Activated CD4-positive, alpha-beta T cell treated with anti-CD3 and anti-CD28 coated beads, Interleukin-2, amount 10 ng/mL, durations not matched to agents 7 days and 5 days (primary cell): ENCODE measurements at regions not wholly inside any gene's neighbourhood (a gene's known extent, or its start where the extent isn't known, plus 50 kb on each side); places are given as distances from the start of the nearest gene placed in this dataset.
"Not testable (repeated sequence)": the region's sequence is repeated elsewhere in the genome, so short reads cannot be mapped to it uniquely, and the experiment has no call there.

Experiments used
- CTCF ChIA-PET: fragments of 350-600 bp; sonication (Branson Sonifier 250); formaldehyde crosslinking; loops from one replicate; lab custom pipeline; 2021; ENCODE audit warnings: antibody characterized with exemption; lab: Charles Lee
- POLR2A ChIA-PET: fragments of 350-600 bp; sonication (Branson Sonifier 250); formaldehyde crosslinking; loops from one replicate; lab custom pipeline; 2021; ENCODE audit warnings: antibody characterized with exemption; lab: Charles Lee
- DNase-seq: peaks from one replicate; pipeline ENCODE4 v3.0.0-alpha.2; 2020
- H3K27ac Mint-ChIP-seq: one replicate; pipeline ENCODE4 v1.8.0; 2021; ENCODE audit warnings: mild to moderate bottlenecking, moderate library complexity, mixed read lengths
- H3K27me3 Mint-ChIP-seq: one replicate; pipeline ENCODE4 v1.8.0; 2021; ENCODE audit warnings: mixed read lengths
- H3K36me3 Mint-ChIP-seq: one replicate; pipeline ENCODE4 v1.8.0; 2021; ENCODE audit warnings: low read depth, mixed read lengths
- H3K4me1 Mint-ChIP-seq: one replicate; pipeline ENCODE4 v1.8.0; 2021; ENCODE audit warnings: mixed read lengths
- H3K4me3 Mint-ChIP-seq: one replicate; pipeline ENCODE4 v1.8.0; 2021; ENCODE audit warnings: mild to moderate bottlenecking, moderate library complexity, mixed read lengths
- H3K9me3 Mint-ChIP-seq: one replicate; pipeline ENCODE4 v1.8.0; 2021; ENCODE audit warnings: mixed read lengths

DNA sequence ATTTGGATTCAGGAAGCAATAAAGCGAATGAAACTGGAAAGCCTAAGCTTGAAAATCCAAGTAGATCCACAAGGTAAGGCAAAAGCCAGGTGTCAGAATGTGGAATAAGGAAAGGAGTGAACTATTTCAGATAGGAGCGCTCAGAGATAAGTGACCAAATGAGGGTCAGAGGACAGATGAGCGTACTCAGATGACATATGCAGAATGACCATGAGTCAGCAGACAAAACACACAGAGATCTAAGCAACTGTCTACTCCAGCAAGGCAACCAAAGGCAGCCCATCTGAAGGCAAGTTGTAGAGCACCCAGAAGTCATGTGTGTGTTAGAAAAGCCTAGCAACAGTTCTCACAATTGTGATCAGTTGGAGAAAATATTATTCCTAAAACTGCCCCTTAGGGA lies 548.4 kb upstream of the FSHR start:
- Mint-ChIP-seq H3K4me3 (no peak overlapping the region), H3K36me3 (no peaks in the 10 kb centered on the region), H3K27me3 (no peaks in the 10 kb centered on the region), H3K4me1 (no peaks in the 10 kb centered on the region), H3K27ac (no peak overlapping the region), H3K9me3 (no peaks in the 10 kb centered on the region)
- ChIA-PET CTCF (no interaction called here), POLR2A (no interaction called here)
- DNase-seq = no peak

GRCh38 chr2:49693961-49694360 lies 539.6 kb upstream of the FSHR start:
- POLR2A ChIA-PET = no interaction called here
- no peak overlapping the region for H3K27ac Mint-ChIP-seq
- no peaks in the 10 kb centered on the region for H3K9me3 Mint-ChIP-seq
- no peak for DNase-seq
- H3K27me3 Mint-ChIP-seq = no peaks in the 10 kb centered on the region
- H3K4me3 Mint-ChIP-seq = no peak overlapping the region
- CTCF ChIA-PET = no interaction called here
- no peaks in the 10 kb centered on the region for H3K36me3 Mint-ChIP-seq
- H3K4me1 Mint-ChIP-seq = no peaks in the 10 kb centered on the region

DNA sequence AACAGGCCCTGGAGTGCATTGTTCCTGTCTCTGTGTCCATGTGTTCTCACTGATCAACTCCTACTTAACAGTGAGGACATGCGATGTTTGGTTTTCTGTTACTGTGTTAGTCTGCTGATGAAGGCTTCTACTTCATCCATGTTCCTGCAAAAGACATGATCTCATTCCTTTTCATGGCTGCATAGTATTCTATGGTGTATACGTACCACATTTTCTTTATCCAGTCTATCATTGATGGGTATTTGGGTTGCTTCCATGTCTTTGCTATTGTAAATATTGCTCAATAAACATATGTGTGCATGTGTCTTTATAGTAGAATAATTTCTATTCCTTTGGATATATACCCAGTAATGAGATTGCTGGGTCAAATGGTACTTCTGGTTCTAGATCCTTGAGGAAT lies 537.7 kb upstream of the FSHR start:
- H3K4me3 Mint-ChIP-seq, H3K27me3 Mint-ChIP-seq, H3K36me3 Mint-ChIP-seq, H3K4me1 Mint-ChIP-seq, CTCF ChIA-PET, POLR2A ChIA-PET, H3K9me3 Mint-ChIP-seq, H3K27ac Mint-ChIP-seq, DNase-seq: not testable (repeated sequence)

GRCh38 chr2:49687918-49688317 lies 533.6 kb upstream of the FSHR start:
- CTCF ChIA-PET = no interaction called here

DNA sequence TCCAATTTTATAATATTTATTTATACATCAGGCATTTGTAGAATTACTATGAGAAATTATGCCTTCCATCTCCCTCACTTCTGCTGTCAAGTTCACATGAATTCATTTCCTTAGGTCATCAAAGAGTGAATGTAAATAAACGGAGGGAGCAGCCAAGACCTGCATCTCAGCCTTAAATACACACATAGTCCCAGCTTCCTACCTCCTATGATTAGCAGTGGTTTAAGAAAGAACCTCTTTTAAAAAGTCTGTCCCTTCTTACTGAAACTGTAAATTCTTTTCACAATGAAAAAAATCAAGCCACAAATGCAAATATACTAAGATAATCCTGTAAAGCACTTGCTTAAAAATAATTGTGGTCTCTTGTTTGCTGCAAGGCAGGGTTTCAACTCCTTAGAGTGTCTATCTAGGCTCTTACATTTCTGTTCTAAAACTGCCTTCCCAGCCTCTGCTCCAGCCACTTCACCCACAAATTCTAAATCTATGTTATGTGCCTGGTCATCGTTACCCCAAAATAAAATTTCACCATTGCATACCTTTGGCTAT lies 532.7 kb upstream of the FSHR start:
- no peak overlapping the region for H3K4me3 Mint-ChIP-seq
- DNase-seq = no peak
- no peak overlapping the region for H3K27ac Mint-ChIP-seq
- no peaks in the 10 kb centered on the region for H3K27me3 Mint-ChIP-seq
- H3K9me3 Mint-ChIP-seq = no peaks in the 10 kb centered on the region
- no peaks in the 10 kb centered on the region for H3K36me3 Mint-ChIP-seq
- ChIA-PET CTCF (no interaction called here), POLR2A (no interaction called here)
- no peaks in the 10 kb centered on the region for H3K4me1 Mint-ChIP-seq

More at GRCh38 chr2:49687918-49688317, 533.6 kb upstream of the FSHR start:
- Mint-ChIP-seq H3K4me3 (no peak overlapping the region), H3K9me3 (no peaks in the 10 kb centered on the region), H3K4me1 (no peaks in the 10 kb centered on the region), H3K27me3 (no peaks in the 10 kb centered on the region), H3K36me3 (no peaks in the 10 kb centered on the region), H3K27ac (no peak overlapping the region)
- POLR2A ChIA-PET = no interaction called here
- no peak for DNase-seq

- CTCF ChIA-PET = no interaction called here
- POLR2A ChIA-PET = no interaction called here
- Mint-ChIP-seq H3K9me3 (no peaks in the 10 kb centered on the region), H3K27me3 (no peaks in the 10 kb centered on the region), H3K36me3 (no peaks in the 10 kb centered on the region), H3K4me3 (no peak overlapping the region), H3K27ac (no peak overlapping the region), H3K4me1 (no peaks in the 10 kb centered on the region)
- DNase-seq = no peak
Observed at GRCh38 chr2:49686291-49686690, 532.0 kb upstream of the FSHR start.

DNA sequence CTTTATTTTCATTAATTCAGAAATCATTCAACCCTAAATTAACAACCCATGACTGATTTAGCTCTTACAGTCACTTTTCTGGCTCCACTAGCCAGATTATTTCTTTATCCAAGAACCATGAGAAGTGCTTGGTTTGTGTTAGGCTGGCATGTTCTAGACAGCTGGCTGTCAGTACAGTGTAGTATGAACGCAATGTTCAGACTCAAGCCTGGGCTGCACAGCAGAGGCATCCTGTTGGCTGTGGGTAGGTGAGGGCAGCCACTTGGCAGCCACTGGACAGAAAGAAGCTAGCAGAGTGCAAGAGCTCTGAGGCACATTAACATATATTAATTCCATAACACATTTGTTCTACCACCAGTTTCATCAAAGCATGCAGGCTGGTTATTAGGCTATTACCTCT lies 522.9 kb upstream of the FSHR start:
- CTCF ChIA-PET = no interaction called here
- no peaks in the 10 kb centered on the region for H3K27me3 Mint-ChIP-seq
- H3K36me3 Mint-ChIP-seq = no peaks in the 10 kb centered on the region
- H3K4me3 Mint-ChIP-seq = no peak overlapping the region
- no peaks in the 10 kb centered on the region for H3K4me1 Mint-ChIP-seq
- POLR2A ChIA-PET = no interaction called here
- DNase-seq = no peak
- no peak overlapping the region for H3K27ac Mint-ChIP-seq
- peaks cover 4% of the 10 kb centered on the region for H3K9me3 Mint-ChIP-seq

GRCh38 chr2:49664827-49665226 lies 510.5 kb upstream of the FSHR start:
- H3K4me1 Mint-ChIP-seq = no peaks in the 10 kb centered on the region
- no peak for DNase-seq
- H3K27ac Mint-ChIP-seq = no peak overlapping the region
- ChIA-PET POLR2A (no interaction called here), CTCF (no interaction called here)
- no peaks in the 10 kb centered on the region for H3K36me3 Mint-ChIP-seq
- no peak overlapping the region for H3K4me3 Mint-ChIP-seq
- no peaks in the 10 kb centered on the region for H3K27me3 Mint-ChIP-seq
- H3K9me3 Mint-ChIP-seq = no peaks in the 10 kb centered on the region

- Mint-ChIP-seq H3K9me3 (no peaks in the 10 kb centered on the region), H3K27ac (no peak overlapping the region), H3K4me1 (no peaks in the 10 kb centered on the region), H3K36me3 (no peaks in the 10 kb centered on the region), H3K4me3 (no peak overlapping the region), H3K27me3 (no peaks in the 10 kb centered on the region)
- ChIA-PET CTCF (interaction anchor here (1.0 kb wide), 1 partner anchor 10 kb away, joined by 3 read pairs; no protein-coding TSS in a partner anchor), POLR2A (no interaction called here)
- DNase-seq = no peak
Observed at GRCh38 chr2:49661809-49662208, 507.5 kb upstream of the FSHR start.

DNA sequence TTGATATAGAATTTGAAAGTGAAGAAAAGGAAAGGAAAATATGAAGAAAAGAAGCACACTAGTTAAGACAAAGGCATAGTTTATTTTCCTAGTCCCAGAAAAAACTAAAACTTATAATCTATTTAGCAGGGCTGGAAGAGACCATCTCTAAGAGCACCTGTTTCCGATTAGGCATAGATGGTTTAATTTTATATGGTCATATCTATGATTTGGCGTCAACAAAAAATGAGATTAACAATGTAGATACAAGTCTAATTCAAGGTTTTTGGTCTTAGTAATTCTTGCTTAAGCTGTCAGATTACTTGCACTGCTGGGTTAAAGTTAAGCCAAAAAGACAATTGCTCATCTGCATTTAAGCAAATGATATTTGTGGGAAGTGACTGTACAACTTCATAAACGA lies 502.5 kb upstream of the FSHR start:
- Mint-ChIP-seq H3K4me3 (no peak overlapping the region), H3K36me3 (no peaks in the 10 kb centered on the region), H3K27ac (no peak overlapping the region), H3K4me1 (no peaks in the 10 kb centered on the region), H3K9me3 (no peaks in the 10 kb centered on the region), H3K27me3 (no peaks in the 10 kb centered on the region)
- POLR2A ChIA-PET = no interaction called here
- CTCF ChIA-PET = interaction anchor here (1.0 kb wide), 1 partner anchor 10 kb away, joined by 4 read pairs; no protein-coding TSS in a partner anchor
- no peak for DNase-seq

DNA sequence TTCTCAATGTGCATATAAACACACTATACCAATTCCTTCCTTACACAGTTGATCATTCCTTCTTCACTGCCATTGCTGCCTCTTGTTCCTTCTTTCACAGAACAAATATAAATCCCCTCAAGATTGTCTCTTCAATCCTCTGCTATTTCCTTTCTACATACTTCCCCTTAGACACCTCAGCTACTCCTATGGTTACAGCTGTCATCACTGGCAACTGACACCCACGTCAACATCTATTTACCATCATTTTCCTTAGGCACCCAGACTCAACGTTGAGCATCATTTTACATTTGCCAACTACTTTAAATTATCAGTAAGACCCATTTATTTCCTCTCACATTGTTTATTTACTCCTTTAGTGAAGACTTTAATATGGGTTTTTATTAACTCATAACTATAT lies 488.8 kb upstream of the FSHR start:
- no peaks in the 10 kb centered on the region for H3K4me1 Mint-ChIP-seq
- H3K27ac Mint-ChIP-seq = no peak overlapping the region
- H3K9me3 Mint-ChIP-seq = no peaks in the 10 kb centered on the region
- CTCF ChIA-PET = no interaction called here
- no peaks in the 10 kb centered on the region for H3K27me3 Mint-ChIP-seq
- no peak overlapping the region for H3K4me3 Mint-ChIP-seq
- POLR2A ChIA-PET = no interaction called here
- DNase-seq = no peak
- no peaks in the 10 kb centered on the region for H3K36me3 Mint-ChIP-seq

DNA sequence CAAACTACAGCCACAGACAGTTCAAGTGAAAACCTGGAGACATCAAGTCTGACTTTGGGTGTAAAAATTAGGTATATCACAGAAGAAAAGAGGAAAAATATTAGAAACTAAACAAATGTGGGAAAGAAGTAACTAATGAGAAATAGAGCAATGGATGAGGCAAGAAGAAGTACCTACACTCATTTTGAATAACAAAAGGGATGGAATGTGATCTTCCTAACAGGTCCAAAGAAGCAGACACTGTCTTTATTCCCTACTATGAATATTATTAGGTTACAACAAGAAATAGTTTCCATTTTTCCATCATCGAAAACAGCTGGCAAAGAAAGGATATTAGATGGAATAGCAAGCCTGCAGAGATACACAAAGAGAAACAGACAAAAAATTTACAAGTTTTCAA lies 486.3 kb upstream of the FSHR start:
- H3K4me1 Mint-ChIP-seq = no peaks in the 10 kb centered on the region
- ChIA-PET CTCF (no interaction called here), POLR2A (no interaction called here)
- no peaks in the 10 kb centered on the region for H3K27me3 Mint-ChIP-seq
- DNase-seq = no peak
- no peaks in the 10 kb centered on the region for H3K36me3 Mint-ChIP-seq
- H3K4me3 Mint-ChIP-seq = no peak overlapping the region
- H3K27ac Mint-ChIP-seq = no peak overlapping the region
- no peaks in the 10 kb centered on the region for H3K9me3 Mint-ChIP-seq

GRCh38 chr2:49621016-49621415 lies 466.7 kb upstream of the FSHR start:
- DNase-seq = no peak
- Mint-ChIP-seq H3K27ac (no peak overlapping the region), H3K9me3 (no peaks in the 10 kb centered on the region), H3K4me3 (no peak overlapping the region), H3K4me1 (no peaks in the 10 kb centered on the region), H3K27me3 (no peaks in the 10 kb centered on the region), H3K36me3 (no peaks in the 10 kb centered on the region)
- ChIA-PET POLR2A (no interaction called here), CTCF (no interaction called here)

DNA sequence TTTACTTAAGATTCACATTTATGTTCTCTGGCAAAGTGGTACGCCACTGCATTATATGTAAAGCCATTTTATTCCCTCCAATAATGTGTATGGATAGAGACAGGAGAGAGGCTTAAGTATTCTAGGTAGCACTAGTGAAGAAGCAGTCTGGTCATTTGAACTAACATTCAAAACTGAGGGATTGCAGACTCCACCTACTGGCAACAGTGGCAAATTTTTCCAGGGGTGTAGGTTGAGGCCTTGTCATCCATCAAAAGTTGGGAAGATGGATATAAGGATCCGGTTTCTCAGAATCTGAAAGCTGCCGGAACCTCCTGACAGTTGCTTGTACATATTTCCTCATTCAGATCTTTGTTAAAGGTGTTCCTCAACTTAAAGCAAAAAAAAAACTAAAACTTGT lies 465.5 kb upstream of the FSHR start:
- CTCF ChIA-PET = no interaction called here
- Mint-ChIP-seq H3K9me3 (no peaks in the 10 kb centered on the region), H3K27ac (no peak overlapping the region), H3K36me3 (no peaks in the 10 kb centered on the region), H3K4me3 (no peak overlapping the region), H3K27me3 (no peaks in the 10 kb centered on the region), H3K4me1 (no peaks in the 10 kb centered on the region)
- no peak for DNase-seq
- POLR2A ChIA-PET = no interaction called here
